Mesenchymal stem cell (in vitro differentiated cells and primary cell): ENCODE measurements at regions not wholly inside any gene's neighbourhood (a gene's known extent, or its start where the extent isn't known, plus 50 kb on each side); places are given as distances from the start of the nearest gene placed in this dataset.
A peak's percentile ranks its signal among the peaks of the same experiment; 100 is the strongest.

ENCODE experiments used
- DNase-seq: peaks from one replicate; pipeline ENCODE4 v3.0.0-alpha.2; 2013
- H2AFZ ChIP-seq: one replicate; pipeline ENCODE4 v1.6.1; 2013; ENCODE audit warnings: low read depth, mild to moderate bottlenecking, control low read depth, inconsistent platforms, low read length, moderate library complexity
- H2AK5ac ChIP-seq: 2 replicates; pipeline ENCODE4 v1.6.1; 2013; ENCODE audit warnings: low read length, moderate library complexity, mild to moderate bottlenecking, inconsistent platforms; ENCODE audit not compliant: severe bottlenecking
- H2BK120ac ChIP-seq: one replicate; pipeline ENCODE4 v1.6.1; 2013; ENCODE audit warnings: low read depth, mild to moderate bottlenecking, inconsistent platforms, low read length, moderate library complexity
- H2BK12ac ChIP-seq, 2 experiments: one replicate each; pipeline ENCODE4 v1.6.1; 2013; ENCODE audit warnings: inconsistent platforms in 2 of 2, low read length in 2 of 2, mild to moderate bottlenecking in 2 of 2, moderate library complexity in 2 of 2, control low read depth in 1 of 2
- H2BK15ac ChIP-seq: one replicate; pipeline ENCODE4 v1.6.1; 2013; ENCODE audit warnings: mild to moderate bottlenecking, low read depth, inconsistent platforms; ENCODE audit not compliant: poor library complexity, severe bottlenecking
- H2BK5ac ChIP-seq: 2 replicates; pipeline ENCODE4 v1.6.1; 2013; ENCODE audit warnings: low read depth, mild to moderate bottlenecking, low read length, control low read depth, inconsistent platforms; ENCODE audit not compliant: poor library complexity, severe bottlenecking
- H3K14ac ChIP-seq, 2 experiments: one replicate each; pipeline ENCODE4 v1.6.1; 2013; ENCODE audit warnings: inconsistent platforms in 2 of 2, low read length in 2 of 2, control low read depth in 1 of 2, mild to moderate bottlenecking in 1 of 2, moderate library complexity in 1 of 2
- H3K18ac ChIP-seq, 2 experiments: one replicate each; pipeline ENCODE4 v1.6.1; 2013; ENCODE audit warnings: inconsistent platforms in 2 of 2, low read length in 2 of 2, control low read depth in 1 of 2, low read depth in 1 of 2, mild to moderate bottlenecking in 1 of 2
- H3K23ac ChIP-seq, 2 experiments: one replicate each; pipeline ENCODE4 v1.6.1; 2013; ENCODE audit warnings: inconsistent platforms in 2 of 2, low read length in 2 of 2, mild to moderate bottlenecking in 2 of 2, moderate library complexity in 2 of 2, control low read depth in 1 of 2
- H3K27ac ChIP-seq: 2 replicates; pipeline ENCODE4 v1.5.1; 2013; ENCODE audit warnings: mild to moderate bottlenecking, moderate library complexity, low read length, control low read depth, inconsistent platforms; ENCODE audit not compliant: poor library complexity, severe bottlenecking
- H3K27me3 ChIP-seq, 2 experiments: 2 replicates each; pipeline versions ENCODE4 v1.6.1 to v1.7.0; 2013; ENCODE audit warnings: low read length in 2 of 2, mild to moderate bottlenecking in 2 of 2, moderate library complexity in 2 of 2, control low read depth in 1 of 2, inconsistent platforms in 1 of 2; ENCODE audit not compliant: control insufficient read depth in 1 of 2, insufficient read depth in 1 of 2
- H3K36me3 ChIP-seq, 2 experiments: 2 replicates each; pipeline versions ENCODE4 v1.6.1 to v1.7.0; 2013; ENCODE audit warnings: low read length in 2 of 2, control low read depth in 1 of 2, inconsistent platforms in 1 of 2, low read depth in 1 of 2, mild to moderate bottlenecking in 1 of 2; ENCODE audit not compliant: insufficient read depth in 2 of 2, control insufficient read depth in 1 of 2
- H3K4ac ChIP-seq, 2 experiments: one replicate each; pipeline ENCODE4 v1.6.1; 2013; ENCODE audit warnings: inconsistent platforms in 2 of 2, low read length in 2 of 2, mild to moderate bottlenecking in 2 of 2, moderate library complexity in 2 of 2, control low read depth in 1 of 2, low read depth in 1 of 2
- H3K4me1 ChIP-seq: 2 replicates; pipeline ENCODE4 v1.6.1; 2013; ENCODE audit warnings: low read depth, low read length, control low read depth; ENCODE audit not compliant: control insufficient read depth, insufficient read depth
- H3K4me2 ChIP-seq: 2 replicates; pipeline ENCODE4 v1.6.1; 2013; ENCODE audit warnings: low read length, mild to moderate bottlenecking, inconsistent platforms; ENCODE audit not compliant: poor library complexity, severe bottlenecking
- H3K4me3 ChIP-seq, 2 experiments: 2 replicates each; pipeline versions ENCODE4 v1.5.1 to v1.7.0; 2013; ENCODE audit warnings: low read length in 2 of 2, mild to moderate bottlenecking in 2 of 2, control low read depth in 1 of 2, low read depth in 1 of 2; ENCODE audit not compliant: insufficient read depth in 1 of 2
- H3K79me1 ChIP-seq: replicated peaks from 2 replicates; pipeline ENCODE4 v1.6.1; 2013; ENCODE audit warnings: mild to moderate bottlenecking, control low read depth, low read length, inconsistent platforms; ENCODE audit not compliant: poor library complexity, severe bottlenecking
- H3K9ac ChIP-seq: 2 replicates; pipeline ENCODE4 v1.7.0; 2013; ENCODE audit warnings: mild to moderate bottlenecking, low read length, moderate library complexity
- H3K9me3 ChIP-seq: 2 replicates; pipeline ENCODE4 v1.7.0; 2013; ENCODE audit warnings: mild to moderate bottlenecking, low read length; ENCODE audit not compliant: control insufficient read depth
- H4K8ac ChIP-seq: one replicate; pipeline ENCODE4 v1.6.1; 2013; ENCODE audit warnings: inconsistent platforms, mild to moderate bottlenecking, low read length, moderate library complexity
- H4K91ac ChIP-seq: one replicate; pipeline ENCODE4 v1.6.1; 2013; ENCODE audit warnings: mild to moderate bottlenecking, low read length, inconsistent platforms
- WGBS: methylation state at CpG from one replicate; pipeline ENCODE4 v1.1.7; 2013; ENCODE audit warnings: mixed read lengths; 5-methylcytosine and 5-hydroxymethylcytosine counted together

DNA sequence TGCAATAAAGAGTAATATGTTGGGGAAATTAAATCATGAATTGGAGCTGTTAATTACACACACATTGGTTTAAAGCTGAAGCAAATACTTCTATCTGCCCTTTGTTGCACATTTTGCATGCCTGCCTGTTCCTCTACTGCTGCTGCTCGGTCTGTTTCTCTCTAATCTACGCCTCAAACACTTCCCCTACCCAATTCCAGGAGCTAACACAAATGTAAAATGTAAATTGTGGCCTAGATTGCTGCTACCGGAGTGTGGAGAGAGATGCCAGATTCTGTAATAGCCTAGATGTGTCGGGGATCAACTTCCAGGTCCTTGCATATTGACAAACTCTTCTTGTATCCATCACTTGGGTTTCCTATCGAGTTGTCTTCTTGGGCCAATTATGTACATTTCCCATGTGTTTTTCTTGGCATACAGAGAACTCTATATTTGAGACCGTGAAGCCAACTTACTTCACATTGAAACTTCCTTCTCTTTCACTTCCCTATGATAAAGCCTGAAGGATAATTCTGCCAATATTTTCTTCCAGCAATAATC is 450.4 kb upstream of the NR2F2 start:
- no peak for DNase-seq
- H3K4me2 ChIP-seq, result no peak overlapping the region
- H3K4ac ChIP-seq, result no peak overlapping the region
- no peak overlapping the region for H3K9ac ChIP-seq
- no peaks in the 10 kb centered on the region for H3K27me3 ChIP-seq
- H3K9me3 ChIP-seq, result no peaks in the 10 kb centered on the region
- no peak overlapping the region for H2AFZ ChIP-seq
- H3K27ac ChIP-seq, result no peak overlapping the region
- H2AK5ac ChIP-seq, result no peak overlapping the region
- H2BK5ac ChIP-seq, result no peak overlapping the region
- no peaks in the 10 kb centered on the region for H3K79me1 ChIP-seq
- no peak overlapping the region for H3K23ac ChIP-seq
- H3K36me3 ChIP-seq, result no peaks in the 10 kb centered on the region
- no peak overlapping the region for H2BK120ac ChIP-seq
- peak overlapping the region in 1 of 2 experiments; percentile 55 for H3K4me3 ChIP-seq
- no peak overlapping the region for H4K8ac ChIP-seq
- no peak overlapping the region for H2BK12ac ChIP-seq
- no peaks in the 10 kb centered on the region for H3K4me1 ChIP-seq
- peak overlapping the region in 1 of 2 experiments; percentile 37 for H3K18ac ChIP-seq
- WGBS, result 95% methylated on average over 4 of the region's 6 CpGs
- H4K91ac ChIP-seq, result no peak overlapping the region
- H3K14ac ChIP-seq, result no peak overlapping the region
- H2BK15ac ChIP-seq, result no peak overlapping the region

DNA sequence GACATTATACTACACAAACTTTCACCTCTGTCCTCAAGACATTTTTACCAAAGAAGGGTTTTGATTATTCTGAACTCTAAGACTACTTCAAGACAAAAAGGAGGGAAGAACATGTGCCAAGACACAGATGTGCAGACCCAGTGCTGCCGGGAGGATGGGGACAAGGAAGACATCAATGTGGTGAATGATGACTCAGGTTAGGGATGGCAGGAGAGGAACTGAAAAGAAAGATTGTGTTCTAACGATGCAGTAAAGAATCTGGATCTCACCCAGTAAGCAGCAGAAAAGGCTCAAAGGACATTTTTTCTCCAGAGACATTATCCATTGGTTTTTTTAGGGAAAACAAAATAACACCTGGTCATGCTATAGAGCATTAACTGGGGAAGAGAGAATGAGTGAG is 449.9 kb upstream of the NR2F2 start:
- no peak overlapping the region for H3K4ac ChIP-seq
- no peak overlapping the region for H3K18ac ChIP-seq
- H2BK12ac ChIP-seq, result no peak overlapping the region
- no peak overlapping the region for H2BK5ac ChIP-seq
- H3K4me2 ChIP-seq, result no peak overlapping the region
- H3K79me1 ChIP-seq, result no peaks in the 10 kb centered on the region
- no peak for DNase-seq
- no peak overlapping the region for H2AFZ ChIP-seq
- no peak overlapping the region for H2AK5ac ChIP-seq
- no peak overlapping the region for H3K14ac ChIP-seq
- H3K9me3 ChIP-seq, result no peaks in the 10 kb centered on the region
- H4K91ac ChIP-seq, result no peak overlapping the region
- H2BK120ac ChIP-seq, result no peak overlapping the region
- no peak overlapping the region for H3K23ac ChIP-seq
- H3K36me3 ChIP-seq, result no peaks in the 10 kb centered on the region
- H3K27me3 ChIP-seq, result no peaks in the 10 kb centered on the region
- no peak overlapping the region for H3K27ac ChIP-seq
- H4K8ac ChIP-seq, result no peak overlapping the region
- no peak overlapping the region for H3K4me3 ChIP-seq
- H3K4me1 ChIP-seq, result no peaks in the 10 kb centered on the region
- no peak overlapping the region for H2BK15ac ChIP-seq
- WGBS, result 83% methylated on average over 2 of the region's 2 CpGs
- no peak overlapping the region for H3K9ac ChIP-seq

DNA sequence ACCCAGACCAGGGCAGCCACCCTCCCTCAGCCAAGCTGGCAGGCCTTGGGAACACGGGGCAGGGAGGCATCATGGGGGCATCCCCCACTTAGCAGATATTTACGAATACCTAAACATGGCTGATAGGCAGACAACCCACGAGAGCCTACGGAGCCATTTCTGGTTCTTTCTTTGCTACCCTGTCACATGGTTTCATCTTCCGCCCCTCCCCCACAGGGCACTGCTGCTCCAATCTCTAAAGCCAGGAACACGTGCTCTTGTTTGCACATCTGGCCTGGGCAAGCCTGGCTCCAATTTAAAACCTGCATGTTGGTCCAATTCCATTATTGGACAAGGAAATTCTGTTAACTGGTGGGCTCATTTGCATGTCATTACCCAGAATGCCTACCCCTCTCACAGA is 447.4 kb upstream of the NR2F2 start:
- H3K27ac ChIP-seq, result no peak overlapping the region

DNA sequence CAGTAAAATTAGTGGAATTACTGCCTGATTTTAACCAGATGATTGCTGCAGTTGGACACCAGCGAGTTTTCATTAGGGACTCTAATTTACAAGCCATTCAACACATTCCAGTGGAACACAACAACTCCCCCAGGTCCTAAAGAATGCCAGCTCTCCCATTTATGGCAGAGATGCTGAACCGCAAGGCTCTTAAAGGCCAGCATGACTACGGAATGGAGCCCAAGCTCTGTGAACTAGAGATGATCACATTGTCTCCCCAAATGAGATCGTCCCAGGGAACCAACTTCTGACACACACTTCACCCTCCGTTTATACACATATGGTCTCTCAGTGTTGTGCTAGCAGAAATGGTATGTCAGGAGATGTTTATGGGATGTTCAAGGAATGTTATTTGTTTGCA is 446.2 kb upstream of the NR2F2 start:
- H3K23ac ChIP-seq, result no peak overlapping the region
- H3K79me1 ChIP-seq, result no peaks in the 10 kb centered on the region
- no peaks in the 10 kb centered on the region for H3K9me3 ChIP-seq
- no peak overlapping the region for H3K18ac ChIP-seq
- no peak overlapping the region for H3K14ac ChIP-seq
- no peak overlapping the region for H2BK5ac ChIP-seq
- no peak overlapping the region for H2BK15ac ChIP-seq
- H3K36me3 ChIP-seq, result no peaks in the 10 kb centered on the region
- 15% methylated on average over 2 of the region's 5 CpGs for WGBS
- H2BK120ac ChIP-seq, result no peak overlapping the region
- no peak overlapping the region for H3K9ac ChIP-seq
- no peak overlapping the region for H4K91ac ChIP-seq
- H3K4ac ChIP-seq, result no peak overlapping the region
- H4K8ac ChIP-seq, result no peak overlapping the region
- H3K4me1 ChIP-seq, result no peaks in the 10 kb centered on the region
- no peak overlapping the region for H3K27ac ChIP-seq
- H2AFZ ChIP-seq, result no peak overlapping the region
- H3K4me3 ChIP-seq, result no peak overlapping the region
- H2BK12ac ChIP-seq, result no peak overlapping the region
- peak; percentile 70 for DNase-seq
- no peak overlapping the region for H3K4me2 ChIP-seq
- no peak overlapping the region for H2AK5ac ChIP-seq
- no peaks in the 10 kb centered on the region for H3K27me3 ChIP-seq

More for the DNA sequence above, 447.4 kb upstream of the NR2F2 start:
- Histone ChIP-seq H2BK12ac (peak overlapping the region in 1 of 2 experiments; percentile 78), H2AFZ (no peak overlapping the region), H3K14ac (no peak overlapping the region), H3K4me1 (no peaks in the 10 kb centered on the region), H3K4ac (no peak overlapping the region), H2BK5ac (no peak overlapping the region), H4K8ac (no peak overlapping the region), H3K9ac (no peak overlapping the region), H3K4me3 (no peak overlapping the region), H4K91ac (peak overlapping the region; percentile 1), H2AK5ac (no peak overlapping the region), H3K23ac (no peak overlapping the region), H3K18ac (peak overlapping the region in 1 of 2 experiments; percentile 34), H3K9me3 (no peaks in the 10 kb centered on the region), H2BK15ac (no peak overlapping the region), H2BK120ac (no peak overlapping the region), H3K79me1 (no peaks in the 10 kb centered on the region), H3K4me2 (no peak overlapping the region), H3K27me3 (no peaks in the 10 kb centered on the region), H3K36me3 (no peaks in the 10 kb centered on the region)
- WGBS, result 85% methylated on average over 6 of the region's 6 CpGs
- DNase-seq, result no peak
